ENCODE measurements at regions not wholly inside any gene's neighbourhood (a gene's known extent, or its start where the extent isn't known, plus 50 kb on each side); places are given as distances from the start of the nearest gene placed in this dataset.

- TF ChIP-seq, protein P1, sequence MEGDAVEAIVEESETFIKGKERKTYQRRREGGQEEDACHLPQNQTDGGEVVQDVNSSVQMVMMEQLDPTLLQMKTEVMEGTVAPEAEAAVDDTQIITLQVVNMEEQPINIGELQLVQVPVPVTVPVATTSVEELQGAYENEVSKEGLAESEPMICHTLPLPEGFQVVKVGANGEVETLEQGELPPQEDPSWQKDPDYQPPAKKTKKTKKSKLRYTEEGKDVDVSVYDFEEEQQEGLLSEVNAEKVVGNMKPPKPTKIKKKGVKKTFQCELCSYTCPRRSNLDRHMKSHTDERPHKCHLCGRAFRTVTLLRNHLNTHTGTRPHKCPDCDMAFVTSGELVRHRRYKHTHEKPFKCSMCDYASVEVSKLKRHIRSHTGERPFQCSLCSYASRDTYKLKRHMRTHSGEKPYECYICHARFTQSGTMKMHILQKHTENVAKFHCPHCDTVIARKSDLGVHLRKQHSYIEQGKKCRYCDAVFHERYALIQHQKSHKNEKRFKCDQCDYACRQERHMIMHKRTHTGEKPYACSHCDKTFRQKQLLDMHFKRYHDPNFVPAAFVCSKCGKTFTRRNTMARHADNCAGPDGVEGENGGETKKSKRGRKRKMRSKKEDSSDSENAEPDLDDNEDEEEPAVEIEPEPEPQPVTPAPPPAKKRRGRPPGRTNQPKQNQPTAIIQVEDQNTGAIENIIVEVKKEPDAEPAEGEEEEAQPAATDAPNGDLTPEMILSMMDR (IDR thresholded peaks at IDR 0.05; ENCODE audit: borderline replicate concordance, extremely low read depth, low read length, poor library complexity, severe bottlenecking), result no peak
- TF ChIP-seq EZH2 (IDR thresholded peaks at IDR 0.05; ENCODE audit: borderline replicate concordance, low read depth, low read length, severe bottlenecking), result no peak
These were observed 173.4 kb upstream of the KIT start for GRCh38 chr4:54484383-54484782.
